ENCODE measurements at regions not wholly inside any gene's neighbourhood (a gene's known extent, or its start where the extent isn't known, plus 50 kb on each side); places are given as distances from the start of the nearest gene placed in this dataset.

GRCh38 chrX:28303486-28303885 is 283.8 kb upstream of the IL1RAPL1 start:
- Histone ChIP-seq H3K9ac (ENCODE audit: control insufficient read depth, insufficient read depth, low read length) (no peak overlapping the region), H2AFZ (ENCODE audit: control insufficient read depth, low read depth, low read length) (no peak overlapping the region), H3K36me3 (ENCODE audit: control insufficient read depth in 2 of 2, insufficient read depth in 2 of 2, low read length in 1 of 2) (no peaks in the 10 kb centered on the region), H3K4me1 (ENCODE audit: control insufficient read depth, insufficient read depth, low read length) (no peaks in the 10 kb centered on the region), H3K4me2 (ENCODE audit: control insufficient read depth, insufficient read depth) (no peak overlapping the region), H3K27me3 (replicated peaks in 1 of 2; ENCODE audit: control insufficient read depth in 2 of 2, insufficient read depth in 2 of 2, low read length in 1 of 2) (no peaks in the 10 kb centered on the region), H4K20me1 (ENCODE audit: control insufficient read depth, insufficient read depth) (no peaks in the 10 kb centered on the region), H3K9me3 (replicated peaks; ENCODE audit: control insufficient read depth, insufficient read depth, low read length) (no peaks in the 10 kb centered on the region), H3K79me2 (ENCODE audit: control insufficient read depth, insufficient read depth, low read length) (no peaks in the 10 kb centered on the region), H3K4me3 (no peak overlapping the region), H3K27ac (ENCODE audit: control insufficient read depth, insufficient read depth) (no peak overlapping the region)
- intact Hi-C loops (cut with micrococcal nuclease; ENCODE audit: unreplicated experiment), result no loop called here
- ChIA-PET RAD21 (ENCODE audit: unreplicated experiment) (no interaction called here), CTCF (no interaction called here), SMC1A (ENCODE audit: uncharacterized antibody, unreplicated experiment) (interaction anchor here (1.0 kb wide), 1 partner anchor 748 kb away, joined by 3 read pairs; no protein-coding TSS in a partner anchor), POLR2A (no interaction called here)
- no peak for TF ChIP-seq NRF1 (conservative IDR thresholded peaks at IDR 0.05; ENCODE audit: low read depth, low read length)
- ATAC-seq, result no peak
- no TSS peak for BruUV-seq (replicated peaks)
- DNase-seq (ENCODE audit: low read depth, low spot score), result no peak
- 0% methylated on average over 2 of the region's 2 CpGs for WGBS (ENCODE audit: insufficient coverage, insufficient replicate concordance, low lambda C conversion rate, missing lambda C conversion rate)
- in situ Hi-C loops (cut with MboI), result no loop called here
- no peak for FAIRE-seq

DNA sequence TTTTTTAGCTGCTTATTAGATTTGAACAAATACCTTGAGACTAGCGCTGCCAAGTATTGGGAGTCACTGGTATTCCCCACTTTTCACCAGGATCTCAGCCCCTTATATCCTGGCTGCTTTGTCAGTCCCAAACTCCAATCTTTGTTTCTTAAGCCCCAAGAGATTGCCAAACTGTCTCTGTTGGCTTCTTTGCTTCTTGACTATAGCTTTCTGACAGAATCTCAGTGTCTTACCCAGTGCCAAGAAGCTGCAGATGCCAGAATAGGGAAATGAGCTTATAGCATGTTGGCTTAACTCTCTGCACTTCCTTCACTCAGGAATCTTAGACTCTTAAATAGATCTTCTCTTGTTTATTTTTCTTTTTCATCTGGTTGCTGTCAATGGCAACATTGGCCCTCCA is 297.5 kb upstream of the DCAF8L1 start:
- no peak for DNase-seq (ENCODE audit: low read depth, low spot score)
- SMC1A ChIA-PET (ENCODE audit: uncharacterized antibody, unreplicated experiment), result no interaction called here
- POLR2A ChIA-PET, result no interaction called here
- Histone ChIP-seq H3K27ac (ENCODE audit: control insufficient read depth, insufficient read depth) (no peak overlapping the region), H4K20me1 (ENCODE audit: control insufficient read depth, insufficient read depth) (no peaks in the 10 kb centered on the region), H3K27me3 (replicated peaks in 1 of 2; ENCODE audit: control insufficient read depth in 2 of 2, insufficient read depth in 2 of 2, low read length in 1 of 2) (no peaks in the 10 kb centered on the region), H3K79me2 (ENCODE audit: control insufficient read depth, insufficient read depth, low read length) (no peaks in the 10 kb centered on the region), H3K9me3 (replicated peaks; ENCODE audit: control insufficient read depth, insufficient read depth, low read length) (no peaks in the 10 kb centered on the region), H3K36me3 (ENCODE audit: control insufficient read depth in 2 of 2, insufficient read depth in 2 of 2, low read length in 1 of 2) (no peaks in the 10 kb centered on the region), H2AFZ (ENCODE audit: control insufficient read depth, low read depth, low read length) (no peak overlapping the region), H3K4me3 (no peak overlapping the region), H3K4me1 (ENCODE audit: control insufficient read depth, insufficient read depth, low read length) (no peaks in the 10 kb centered on the region), H3K4me2 (ENCODE audit: control insufficient read depth, insufficient read depth) (no peak overlapping the region), H3K9ac (ENCODE audit: control insufficient read depth, insufficient read depth, low read length) (no peak overlapping the region)
- no TSS peak for BruUV-seq (replicated peaks)
- ATAC-seq, result no peak
- CTCF ChIA-PET, result no interaction called here
- TF ChIP-seq HDAC2 (IDR thresholded peaks at IDR 0.05), result no peak
- TF ChIP-seq MEF2A (IDR thresholded peaks at IDR 0.05; ENCODE audit: insufficient read depth, low read depth, low read length), result no peak
- no peak for TF ChIP-seq ZBTB33 (IDR thresholded peaks at IDR 0.05)
- TF ChIP-seq ZNF24 (IDR thresholded peaks at IDR 0.05), result no peak
- no peak for TF ChIP-seq ZBED1 (IDR thresholded peaks at IDR 0.05; ENCODE audit: borderline replicate concordance)
- TF ChIP-seq, protein P1, sequence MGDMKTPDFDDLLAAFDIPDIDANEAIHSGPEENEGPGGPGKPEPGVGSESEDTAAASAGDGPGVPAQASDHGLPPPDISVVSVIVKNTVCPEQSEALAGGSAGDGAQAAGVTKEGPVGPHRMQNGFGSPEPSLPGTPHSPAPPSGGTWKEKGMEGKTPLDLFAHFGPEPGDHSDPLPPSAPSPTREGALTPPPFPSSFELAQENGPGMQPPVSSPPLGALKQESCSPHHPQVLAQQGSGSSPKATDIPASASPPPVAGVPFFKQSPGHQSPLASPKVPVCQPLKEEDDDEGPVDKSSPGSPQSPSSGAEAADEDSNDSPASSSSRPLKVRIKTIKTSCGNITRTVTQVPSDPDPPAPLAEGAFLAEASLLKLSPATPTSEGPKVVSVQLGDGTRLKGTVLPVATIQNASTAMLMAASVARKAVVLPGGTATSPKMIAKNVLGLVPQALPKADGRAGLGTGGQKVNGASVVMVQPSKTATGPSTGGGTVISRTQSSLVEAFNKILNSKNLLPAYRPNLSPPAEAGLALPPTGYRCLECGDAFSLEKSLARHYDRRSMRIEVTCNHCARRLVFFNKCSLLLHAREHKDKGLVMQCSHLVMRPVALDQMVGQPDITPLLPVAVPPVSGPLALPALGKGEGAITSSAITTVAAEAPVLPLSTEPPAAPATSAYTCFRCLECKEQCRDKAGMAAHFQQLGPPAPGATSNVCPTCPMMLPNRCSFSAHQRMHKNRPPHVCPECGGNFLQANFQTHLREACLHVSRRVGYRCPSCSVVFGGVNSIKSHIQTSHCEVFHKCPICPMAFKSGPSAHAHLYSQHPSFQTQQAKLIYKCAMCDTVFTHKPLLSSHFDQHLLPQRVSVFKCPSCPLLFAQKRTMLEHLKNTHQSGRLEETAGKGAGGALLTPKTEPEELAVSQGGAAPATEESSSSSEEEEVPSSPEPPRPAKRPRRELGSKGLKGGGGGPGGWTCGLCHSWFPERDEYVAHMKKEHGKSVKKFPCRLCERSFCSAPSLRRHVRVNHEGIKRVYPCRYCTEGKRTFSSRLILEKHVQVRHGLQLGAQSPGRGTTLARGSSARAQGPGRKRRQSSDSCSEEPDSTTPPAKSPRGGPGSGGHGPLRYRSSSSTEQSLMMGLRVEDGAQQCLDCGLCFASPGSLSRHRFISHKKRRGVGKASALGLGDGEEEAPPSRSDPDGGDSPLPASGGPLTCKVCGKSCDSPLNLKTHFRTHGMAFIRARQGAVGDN (IDR thresholded peaks at IDR 0.05), result no peak
- TF ChIP-seq NR2C1 (IDR thresholded peaks at IDR 0.05), result no peak
- TF ChIP-seq CBX5 (IDR thresholded peaks at IDR 0.05; ENCODE audit: low read depth), result no peak
- TF ChIP-seq PML (IDR thresholded peaks at IDR 0.05; ENCODE audit: low read length), result no peak
- no peak for TF ChIP-seq WRNIP1 (IDR thresholded peaks at IDR 0.05; ENCODE audit: borderline replicate concordance, low read depth, low read length)
- TF ChIP-seq JUND (IDR thresholded peaks at IDR 0.05; ENCODE audit: low read depth, low read length), result no peak
- TF ChIP-seq RELA (IDR thresholded peaks at IDR 0.05; ENCODE audit: borderline replicate concordance, partially characterized antibody), result no peak
- no peak for FAIRE-seq
- intact Hi-C loops (cut with micrococcal nuclease; ENCODE audit: unreplicated experiment), result no loop called here
- WGBS (ENCODE audit: insufficient coverage, insufficient replicate concordance, low lambda C conversion rate, missing lambda C conversion rate), result 0% methylated on average over 1 of the region's 1 CpG
- RAD21 ChIA-PET (ENCODE audit: unreplicated experiment), result no interaction called here
- in situ Hi-C loops (cut with MboI), result no loop called here

Measured in GM12878 (cell line).